NT2/D1 (cell line): ENCODE measurements at regions not wholly inside any gene's neighbourhood (a gene's known extent, or its start where the extent isn't known, plus 50 kb on each side); places are given as distances from the start of the nearest gene placed in this dataset.

Experiments used
- DNase-seq: peaks from one replicate; pipeline ENCODE4 v3.0.0-alpha.2; 2011; ENCODE audit warnings: low read depth, low spot score
- H3K27me3 ChIP-seq: 2 replicates; pipeline ENCODE4 v1.6.0; 2011; ENCODE audit warnings: mild to moderate bottlenecking; ENCODE audit not compliant: insufficient read length, insufficient read depth
- H3K36me3 ChIP-seq: 2 replicates; pipeline ENCODE4 v1.6.1; 2011; ENCODE audit warnings: mild to moderate bottlenecking, low read length, mixed read lengths; ENCODE audit not compliant: insufficient read depth, insufficient read length
- H3K4me1 ChIP-seq: 2 replicates; pipeline ENCODE4 v1.5.1; 2011; ENCODE audit not compliant: insufficient read depth, insufficient read length
- H3K4me3 ChIP-seq: 2 replicates; pipeline ENCODE4 v1.5.1; 2011; ENCODE audit warnings: low read depth; ENCODE audit not compliant: insufficient read length
- H3K9ac ChIP-seq: 2 replicates; pipeline ENCODE4 v1.6.0; 2011; ENCODE audit warnings: low read depth; ENCODE audit not compliant: insufficient read length
- H3K9me3 ChIP-seq: 2 replicates; pipeline ENCODE4 v1.5.1; 2011; ENCODE audit warnings: mild to moderate bottlenecking, low read length; ENCODE audit not compliant: insufficient read depth
- SUZ12 ChIP-seq: IDR thresholded peaks from 2 replicates; pipeline ENCODE4 v1.6.1; 2011; ENCODE audit not compliant: insufficient read length, insufficient read depth; ENCODE audit errors: extremely low read depth
- YY1 ChIP-seq: IDR thresholded peaks from 2 replicates; pipeline ENCODE4 v1.6.1; 2011; ENCODE audit not compliant: insufficient read length, insufficient read depth
- ZNF274 ChIP-seq: IDR thresholded peaks from 2 replicates; pipeline ENCODE4 v1.6.1; 2011; ENCODE audit warnings: mild to moderate bottlenecking, low read depth, low read length

DNA sequence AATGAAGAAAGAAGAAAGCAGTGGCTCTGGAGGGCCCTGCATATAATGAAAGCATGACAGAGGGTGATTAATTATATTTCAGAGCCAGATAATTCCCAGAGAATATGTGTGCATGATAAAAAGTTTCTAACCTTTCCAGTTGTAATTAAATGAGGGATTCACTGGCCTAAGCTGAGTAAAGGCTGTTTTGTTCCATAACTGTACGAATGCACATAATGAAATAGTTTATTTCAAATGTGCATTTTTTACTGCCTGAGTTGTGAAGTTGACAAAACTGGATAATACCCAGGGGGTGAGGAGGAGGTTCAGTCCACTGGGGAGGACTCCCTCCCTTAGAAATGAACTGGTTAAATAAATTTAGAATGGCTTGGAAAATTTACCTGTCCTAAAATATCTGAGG is 616.4 kb downstream of the TAFA4 start:
- no peak for TF ChIP-seq YY1
- TF ChIP-seq ZNF274: no peak
- no peak for TF ChIP-seq SUZ12
- DNase-seq: no peak
- Histone ChIP-seq H3K9me3 (peaks cover 7% of the 10 kb centered on the region; the same call in 1 of the 2 replicates), H3K36me3 (no peaks in the 10 kb centered on the region), H3K27me3 (no peaks in the 10 kb centered on the region), H3K4me3 (no peak overlapping the region), H3K9ac (no peak overlapping the region), H3K4me1 (no peaks in the 10 kb centered on the region)

DNA sequence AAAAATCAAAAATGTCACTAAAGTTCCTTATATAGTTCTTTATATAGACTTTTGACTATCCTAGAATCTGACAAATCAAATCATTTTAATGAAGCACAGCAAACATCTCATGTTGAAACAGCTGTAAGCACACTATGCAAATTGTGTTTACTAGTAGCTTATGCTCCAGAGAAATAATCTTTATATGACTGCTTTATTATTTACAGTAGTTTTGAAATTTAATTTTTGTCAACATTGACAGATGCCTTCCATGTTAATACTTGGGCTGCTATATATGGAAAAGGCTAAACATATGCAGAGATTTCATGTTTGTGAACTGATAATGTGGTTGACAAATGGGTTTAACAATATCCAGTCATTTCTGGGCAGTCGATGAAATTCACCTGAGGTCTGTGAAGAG is 616.8 kb downstream of the TAFA4 start:
- H3K27me3 ChIP-seq: no peaks in the 10 kb centered on the region
- H3K9me3 ChIP-seq: peaks cover 7% of the 10 kb centered on the region; the same call in 1 of the 2 replicates
- DNase-seq: no peak
- no peaks in the 10 kb centered on the region for H3K36me3 ChIP-seq
- H3K9ac ChIP-seq: no peak overlapping the region
- no peak overlapping the region for H3K4me3 ChIP-seq
- no peaks in the 10 kb centered on the region for H3K4me1 ChIP-seq
- no peak for TF ChIP-seq YY1
- no peak for TF ChIP-seq ZNF274
- no peak for TF ChIP-seq SUZ12

DNA sequence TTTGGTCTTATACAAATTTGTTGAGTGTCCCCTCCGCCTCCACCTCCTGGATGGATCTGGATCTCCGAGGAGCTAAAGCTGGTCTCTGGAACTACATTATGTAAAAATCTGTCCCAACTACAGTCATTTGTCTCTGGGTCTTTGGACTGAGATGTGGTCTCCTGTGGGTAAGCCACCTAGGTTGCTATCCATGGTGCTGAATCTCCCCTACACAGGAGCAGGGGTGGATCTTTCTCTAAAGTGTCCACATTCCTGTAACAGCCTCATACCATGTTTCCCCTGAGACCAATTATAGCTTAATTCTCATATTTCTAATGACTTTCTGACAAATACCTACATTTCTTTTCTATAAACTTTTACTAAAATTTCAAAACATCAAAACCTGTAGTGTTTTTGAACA is 625.8 kb downstream of the TAFA4 start:
- no peaks in the 10 kb centered on the region for H3K4me1 ChIP-seq
- H3K4me3 ChIP-seq: no peak overlapping the region
- H3K27me3 ChIP-seq: no peaks in the 10 kb centered on the region
- DNase-seq: peak; percentile 56
- TF ChIP-seq YY1 (no peak), ZNF274 (no peak), SUZ12 (no peak)
- H3K36me3 ChIP-seq: no peaks in the 10 kb centered on the region
- H3K9me3 ChIP-seq: peaks cover 2% of the 10 kb centered on the region; the same call in 1 of the 2 replicates
- no peak overlapping the region for H3K9ac ChIP-seq

DNA sequence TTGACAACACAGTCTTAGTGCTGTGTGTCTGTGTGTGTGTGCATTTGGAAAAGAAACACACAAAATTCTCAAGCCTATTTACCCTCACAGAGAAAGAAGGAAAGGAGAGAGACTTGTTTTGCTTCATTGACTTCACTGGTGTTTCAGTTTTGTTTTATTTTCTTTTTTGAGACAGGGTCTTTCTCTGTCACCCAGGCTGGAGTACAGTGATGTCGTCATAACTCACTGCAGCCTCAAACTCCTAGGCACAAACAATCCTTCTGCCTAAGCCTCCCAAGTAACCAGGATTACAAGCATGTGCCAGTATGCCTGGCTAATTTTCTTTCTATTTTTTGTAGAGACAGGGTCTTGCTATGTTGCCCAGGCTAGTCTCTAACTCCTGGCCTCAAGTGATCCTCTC is 636.9 kb downstream of the TAFA4 start:
- H3K9ac ChIP-seq: no peak overlapping the region
- no peaks in the 10 kb centered on the region for H3K27me3 ChIP-seq
- peaks cover 6% of the 10 kb centered on the region; the same call in 1 of the 2 replicates for H3K9me3 ChIP-seq
- no peak for DNase-seq
- TF ChIP-seq SUZ12 (no peak), ZNF274 (no peak), YY1 (no peak)
- no peaks in the 10 kb centered on the region for H3K36me3 ChIP-seq
- no peaks in the 10 kb centered on the region for H3K4me1 ChIP-seq
- no peak overlapping the region for H3K4me3 ChIP-seq

DNA sequence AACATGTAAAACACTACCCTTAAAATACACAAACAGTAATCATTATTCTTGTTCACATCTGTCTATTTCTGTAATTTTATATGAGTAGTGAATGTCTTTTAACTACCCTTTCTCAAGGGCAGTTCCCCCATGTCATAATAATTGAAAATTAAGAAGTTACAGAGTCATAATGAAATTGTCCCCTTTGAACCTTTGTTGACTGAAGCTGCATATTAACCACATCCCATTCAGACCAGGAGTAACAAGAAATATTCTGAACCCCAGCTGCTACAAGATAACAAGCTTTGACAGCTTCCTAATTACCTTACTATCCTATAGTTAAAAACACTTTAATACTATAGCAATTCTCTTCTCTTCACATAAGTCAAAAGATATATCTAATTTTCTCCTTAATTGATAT is 635.9 kb upstream of the SUCLG2 start:
- Histone ChIP-seq H3K9me3 (no peaks in the 10 kb centered on the region), H3K4me3 (no peak overlapping the region), H3K4me1 (no peaks in the 10 kb centered on the region), H3K36me3 (no peaks in the 10 kb centered on the region), H3K27me3 (no peaks in the 10 kb centered on the region), H3K9ac (no peak overlapping the region)
- DNase-seq: no peak
- TF ChIP-seq SUZ12 (no peak), ZNF274 (no peak), YY1 (no peak)

DNA sequence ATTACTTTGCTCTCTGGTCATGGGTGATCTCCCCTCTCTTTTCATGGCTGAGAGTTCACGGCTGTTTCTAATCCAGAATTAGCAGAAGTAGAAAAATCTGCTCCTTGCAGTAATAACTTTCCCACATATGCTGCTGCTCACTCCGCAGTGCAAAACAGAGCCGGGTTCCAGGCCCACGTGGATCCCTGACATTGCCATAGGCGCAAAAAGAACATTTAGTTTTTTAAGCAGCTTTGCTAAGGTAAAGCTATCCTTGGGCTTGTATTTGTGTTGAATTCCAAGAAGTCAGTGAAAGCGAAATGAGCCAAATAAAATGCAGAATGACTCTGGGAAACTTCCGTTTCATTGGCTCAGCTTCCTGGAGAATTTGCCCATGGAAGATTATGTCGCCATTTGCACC is 633.7 kb upstream of the SUCLG2 start:
- no peak for DNase-seq
- Histone ChIP-seq H3K36me3 (no peaks in the 10 kb centered on the region), H3K9ac (no peak overlapping the region), H3K9me3 (no peaks in the 10 kb centered on the region), H3K27me3 (no peaks in the 10 kb centered on the region), H3K4me3 (no peak overlapping the region), H3K4me1 (no peaks in the 10 kb centered on the region)
- TF ChIP-seq SUZ12 (no peak), YY1 (no peak), ZNF274 (no peak)

DNA sequence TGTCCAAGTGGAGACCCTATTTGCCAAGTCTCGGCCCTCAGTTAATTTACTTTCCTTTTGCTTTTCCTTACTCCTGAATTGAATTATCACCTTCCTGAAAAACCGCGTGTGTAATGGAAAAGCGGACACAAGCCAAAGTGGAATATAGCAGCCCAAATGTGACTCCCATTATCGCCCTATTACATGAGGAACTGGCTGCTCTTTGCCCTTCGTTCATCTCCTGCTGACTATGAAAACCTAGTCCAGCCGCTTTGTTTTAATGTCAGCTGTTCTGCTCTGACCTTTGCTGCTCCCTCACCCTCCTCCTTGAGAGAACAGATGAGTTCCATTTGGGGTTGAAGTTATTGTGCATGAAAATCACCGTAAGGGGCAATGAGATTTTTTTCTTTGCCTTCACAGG is 632.7 kb upstream of the SUCLG2 start:
- Histone ChIP-seq H3K27me3 (no peaks in the 10 kb centered on the region), H3K4me3 (no peak overlapping the region), H3K9ac (no peak overlapping the region), H3K4me1 (no peaks in the 10 kb centered on the region), H3K9me3 (no peaks in the 10 kb centered on the region), H3K36me3 (no peaks in the 10 kb centered on the region)
- no peak for DNase-seq
- TF ChIP-seq YY1: no peak
- TF ChIP-seq SUZ12: no peak
- no peak for TF ChIP-seq ZNF274
